ENCODE measurements at regions not wholly inside any gene's neighbourhood (a gene's known extent, or its start where the extent isn't known, plus 50 kb on each side); places are given as distances from the start of the nearest gene placed in this dataset.

GRCh38 chr1:86296305-86297205 lies 99.6 kb downstream of the ODF2L start:
- DNase-seq (ENCODE audit: low read depth), result peak; percentile 5

DNA sequence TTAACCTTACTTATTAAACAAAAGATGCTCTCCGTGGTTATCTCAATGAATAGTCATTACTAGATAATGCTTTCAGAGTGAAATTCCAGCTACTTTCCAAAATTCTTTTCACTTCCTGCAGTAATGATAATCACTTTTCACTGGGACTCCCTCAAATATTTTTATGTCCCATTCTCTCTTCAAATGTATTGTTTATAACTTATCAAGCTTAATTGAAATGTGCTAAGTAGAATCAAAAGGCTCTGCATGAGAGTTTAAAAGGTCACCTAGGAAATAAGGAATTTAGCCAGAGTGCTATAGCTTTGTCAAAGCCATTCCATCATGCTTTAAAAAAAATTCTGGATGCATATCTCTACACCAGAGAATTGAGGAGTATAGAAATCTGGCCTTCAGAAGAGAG lies 106.4 kb downstream of the ODF2L start:
- DNase-seq (ENCODE audit: low read depth), result no peak

GRCh38 chr1:86289161-86289560 lies 107.0 kb downstream of the ODF2L start:
- no peak for DNase-seq (ENCODE audit: low read depth)

- no peak for DNase-seq (ENCODE audit: low read depth)
Measured at GRCh38 chr1:86288586-86289147, 107.5 kb downstream of the ODF2L start.

DNA sequence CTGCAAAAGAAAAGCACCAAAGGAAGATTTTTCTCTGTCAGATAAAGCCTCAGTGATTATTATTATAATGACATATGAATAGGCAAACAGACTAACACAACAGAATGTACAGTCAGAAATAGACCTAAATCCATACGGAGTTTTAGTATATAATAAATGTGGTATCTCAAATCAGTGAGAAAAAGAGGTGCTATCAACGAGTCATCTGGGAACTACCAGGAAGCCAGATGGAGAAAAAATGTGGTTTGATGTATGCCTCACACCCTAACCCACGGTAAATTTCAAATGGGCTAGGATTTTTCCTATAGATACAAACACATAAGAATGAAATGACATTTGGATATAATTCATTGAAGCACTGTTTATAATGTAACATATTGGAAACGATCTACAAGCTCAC lies 110.3 kb downstream of the ODF2L start:
- no peak for DNase-seq (ENCODE audit: low read depth)

DNA sequence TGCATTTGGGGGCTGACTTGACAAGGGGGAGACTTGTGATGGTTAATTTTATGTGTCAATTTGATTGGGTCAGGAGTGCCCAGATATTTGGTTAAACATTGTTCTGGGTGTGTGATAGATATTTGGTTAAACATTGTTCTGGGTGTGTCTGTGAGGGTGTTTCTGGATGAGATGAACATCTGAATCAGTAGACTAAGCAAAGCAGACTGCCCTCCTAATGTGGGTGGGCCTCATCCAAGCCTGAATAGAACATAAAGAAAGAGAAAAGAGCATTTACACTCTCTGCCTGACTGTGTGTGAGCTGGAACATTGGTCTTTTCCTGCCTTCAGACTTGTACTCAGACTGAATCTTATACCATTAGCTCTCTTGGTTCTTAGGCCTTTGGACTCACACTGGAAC lies 113.5 kb downstream of the ODF2L start:
- no peak for DNase-seq (ENCODE audit: low read depth)

- DNase-seq (ENCODE audit: low read depth), result no peak
Measured at GRCh38 chr1:86277936-86278335, 118.2 kb downstream of the ODF2L start.

GRCh38 chr1:86273066-86273465 lies 116.5 kb upstream of the COL24A1 start:
- DNase-seq (ENCODE audit: low read depth), result no peak

GRCh38 chr1:86272083-86272482 lies 115.5 kb upstream of the COL24A1 start:
- no peak for DNase-seq (ENCODE audit: low read depth)

GRCh38 chr1:86271046-86271445 lies 114.5 kb upstream of the COL24A1 start:
- DNase-seq (ENCODE audit: low read depth), result no peak

GRCh38 chr1:86263101-86263500 lies 106.5 kb upstream of the COL24A1 start:
- DNase-seq (ENCODE audit: low read depth), result no peak

GRCh38 chr1:86260476-86260875 lies 103.9 kb upstream of the COL24A1 start:
- DNase-seq (ENCODE audit: low read depth), result no peak

DNA sequence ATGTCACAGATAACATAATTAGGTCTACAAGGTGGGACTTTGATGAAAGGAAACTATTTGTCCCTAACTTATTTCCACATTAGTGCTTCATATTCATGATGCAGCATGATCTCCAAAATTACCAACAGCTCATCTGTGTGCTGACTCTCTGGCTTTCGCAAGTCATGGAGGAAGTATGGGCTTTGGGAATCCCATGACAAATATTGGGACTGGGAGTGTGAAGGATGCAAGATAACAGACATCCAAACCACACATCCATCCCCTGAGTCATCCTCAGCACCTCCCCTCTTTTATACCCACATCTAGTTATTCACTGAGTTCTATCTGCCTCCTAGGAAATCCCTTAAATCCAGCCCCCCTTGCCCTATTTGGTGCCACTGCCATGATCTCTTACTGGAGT lies 102.8 kb upstream of the COL24A1 start:
- DNase-seq (ENCODE audit: low read depth), result peak; percentile 37

GRCh38 chr1:86258101-86258500 lies 101.5 kb upstream of the COL24A1 start:
- peak; percentile 12 for DNase-seq (ENCODE audit: low read depth)

- DNase-seq (ENCODE audit: low read depth), result peak; percentile 2
Measured at GRCh38 chr1:86247597-86248279, 91.2 kb upstream of the COL24A1 start.

GRCh38 chr1:86245566-86246190 lies 89.1 kb upstream of the COL24A1 start:
- DNase-seq (ENCODE audit: low read depth), result no peak

GRCh38 chr1:86239894-86240293 lies 83.3 kb upstream of the COL24A1 start:
- DNase-seq (ENCODE audit: low read depth), result peak; percentile 3

DNA sequence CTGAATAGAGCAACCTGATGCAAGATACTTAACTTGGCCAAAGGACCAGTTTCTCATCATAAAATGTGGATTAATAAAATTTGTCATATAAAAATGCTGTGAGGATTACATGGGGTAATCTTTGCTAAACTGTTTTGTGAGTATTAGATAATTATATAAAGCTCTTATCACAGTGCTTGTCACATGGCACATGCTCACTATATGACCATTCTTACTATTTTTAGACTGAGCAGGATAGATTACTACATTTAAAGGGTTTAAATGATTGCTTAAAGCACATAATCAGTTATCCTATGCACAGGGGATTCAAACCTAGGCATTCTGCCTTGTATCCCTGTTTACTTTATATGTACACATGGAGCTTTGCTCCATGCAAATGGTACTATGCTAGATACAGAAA lies 82.9 kb upstream of the COL24A1 start:
- DNase-seq (ENCODE audit: low read depth), result no peak

DNA sequence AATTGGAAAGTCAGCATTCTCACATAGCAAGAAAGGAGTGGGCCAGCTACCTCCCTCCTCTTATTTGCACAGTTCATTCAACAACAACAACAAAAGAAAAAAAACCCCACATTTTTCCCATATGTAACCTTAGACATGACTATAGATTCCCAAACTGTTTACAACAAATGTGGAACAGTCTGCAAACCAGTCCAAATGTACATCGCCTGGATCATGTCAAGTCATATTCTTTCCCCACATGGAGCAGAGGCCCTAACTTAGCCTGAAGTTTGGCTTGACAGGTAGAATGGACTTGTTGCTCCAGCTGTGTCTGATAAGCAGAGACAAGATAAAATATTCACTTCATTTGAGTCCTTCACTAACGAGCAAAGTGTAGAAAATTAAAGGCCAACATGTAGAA lies 81.7 kb upstream of the COL24A1 start:
- DNase-seq (ENCODE audit: low read depth), result no peak

- DNase-seq (ENCODE audit: low read depth), result no peak
Measured at GRCh38 chr1:86235852-86236251, 79.3 kb upstream of the COL24A1 start.

DNA sequence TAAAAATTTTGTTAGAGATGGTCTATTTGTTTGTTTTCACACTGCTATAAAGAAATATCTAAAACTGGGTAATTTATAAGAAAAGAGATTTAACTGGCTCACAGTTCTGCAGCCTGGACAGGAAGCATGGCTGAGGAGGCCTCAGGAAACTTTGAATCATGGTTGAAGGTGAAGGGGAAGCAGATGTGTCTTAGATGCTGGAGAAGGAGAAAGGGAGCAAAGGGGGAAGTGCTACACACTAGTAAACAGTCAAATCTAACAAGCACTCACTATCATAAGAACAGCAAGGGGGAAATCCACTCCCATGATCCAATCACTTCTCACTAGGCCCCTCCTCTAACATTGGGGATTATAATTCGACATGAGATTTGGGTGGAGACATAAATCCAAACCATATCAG lies 76.8 kb upstream of the COL24A1 start:
- DNase-seq (ENCODE audit: low read depth), result no peak

GRCh38 chr1:86231076-86231475 lies 74.5 kb upstream of the COL24A1 start:
- DNase-seq (ENCODE audit: low read depth), result no peak

Data from LHCN-M2 (cell line).